Vagina (tissue), 2 donors: ENCODE measurements at regions not wholly inside any gene's neighbourhood (a gene's known extent, or its start where the extent isn't known, plus 50 kb on each side); places are given as distances from the start of the nearest gene placed in this dataset.

Experiments used
- DNase-seq, 2 donors: peaks; one replicate each; pipeline ENCODE4 v3.0.0-alpha.2; 2017; ENCODE audit errors: extremely low spot score in 2 of 2
- H3K27ac ChIP-seq: fragments of 200-600 bp; sonication (generic); one replicate; pipeline ENCODE4 v1.5.1; 2019
- H3K27me3 ChIP-seq: fragments of 200-600 bp; sonication (generic); one replicate; pipeline ENCODE4 v1.5.1; 2019
- H3K36me3 ChIP-seq, 2 donors: fragments of 200-600 bp; sonication (generic); one replicate each; pipeline ENCODE4 v1.5.1; 2017 to 2019
- H3K4me1 ChIP-seq: fragments of 200-600 bp; sonication (generic); one replicate; pipeline ENCODE4 v1.5.1; 2019
- H3K4me3 ChIP-seq, 2 donors: fragments of 200-600 bp; sonication (generic); 1 replicate in 1 of 2; 2 replicates in 1 of 2; pipeline ENCODE4 v1.5.1; 2016 to 2019
- H3K9me3 ChIP-seq: fragments of 200-600 bp; sonication (generic); one replicate; pipeline ENCODE4 v1.5.1; 2019
- CTCF ChIP-seq, 3 experiments: fragments of 450-650 bp in 2 of 3; fragments of 200-600 bp in 1 of 3; sonication (generic) in 1 of 3; IDR thresholded peaks; one replicate each; pipeline ENCODE4 v1.5.1; 2017 to 2019; ENCODE audit warnings: antibody characterized with exemption in 3 of 3, mild to moderate bottlenecking in 2 of 3, moderate library complexity in 2 of 3
- POLR2A ChIP-seq, 2 donors: fragments of 450-650 bp; IDR thresholded peaks; one replicate each; pipeline ENCODE4 v1.6.1; 2017; ENCODE audit warnings: antibody characterized with exemption in 2 of 2, mild to moderate bottlenecking in 2 of 2, moderate library complexity in 2 of 2
- POLR2AphosphoS5 ChIP-seq, 2 donors: sonication (generic); formaldehyde crosslinking; IDR thresholded peaks; one replicate each; pipeline ENCODE4 v1.9.0; 2017; ENCODE audit warnings: antibody characterized with exemption in 2 of 2, mild to moderate bottlenecking in 2 of 2, low read depth in 1 of 2; ENCODE audit not compliant: insufficient read depth in 1 of 2
- intact Hi-C: fragments of 100-400 bp; cut with DNase I; formaldehyde crosslinking; loops from one replicate; pipeline ENCODE4 v1.15.1; 2023

GRCh38 chr7:125046767-125047166 lies 117.1 kb upstream of the POT1 start:
- TF ChIP-seq CTCF (IDR thresholded peaks at IDR 0.05) (no peak), POLR2A (IDR thresholded peaks at IDR 0.05) (no peak), POLR2AphosphoS5 (IDR thresholded peaks at IDR 0.05; ENCODE audit: insufficient read depth in 1 of 2, low read depth in 1 of 2) (no peak)
- H3K27ac ChIP-seq = no peak overlapping the region
- no peak for DNase-seq
- intact Hi-C loops = no loop called here
- H3K27me3 ChIP-seq = no peaks in the 10 kb centered on the region
- no peaks in the 10 kb centered on the region for H3K9me3 ChIP-seq
- H3K36me3 ChIP-seq = no peaks in the 10 kb centered on the region
- no peaks in the 10 kb centered on the region for H3K4me1 ChIP-seq
- H3K4me3 ChIP-seq = no peak overlapping the region

- Histone ChIP-seq H3K4me3 (no peak overlapping the region), H3K27ac (no peak overlapping the region), H3K27me3 (no peaks in the 10 kb centered on the region), H3K36me3 (no peaks in the 10 kb centered on the region), H3K4me1 (no peaks in the 10 kb centered on the region), H3K9me3 (no peaks in the 10 kb centered on the region)
- TF ChIP-seq CTCF (IDR thresholded peaks at IDR 0.05) = no peak
- no peak for DNase-seq
- intact Hi-C loops = no loop called here
Measured at GRCh38 chr7:125033506-125033905, 103.9 kb upstream of the POT1 start.

DNA sequence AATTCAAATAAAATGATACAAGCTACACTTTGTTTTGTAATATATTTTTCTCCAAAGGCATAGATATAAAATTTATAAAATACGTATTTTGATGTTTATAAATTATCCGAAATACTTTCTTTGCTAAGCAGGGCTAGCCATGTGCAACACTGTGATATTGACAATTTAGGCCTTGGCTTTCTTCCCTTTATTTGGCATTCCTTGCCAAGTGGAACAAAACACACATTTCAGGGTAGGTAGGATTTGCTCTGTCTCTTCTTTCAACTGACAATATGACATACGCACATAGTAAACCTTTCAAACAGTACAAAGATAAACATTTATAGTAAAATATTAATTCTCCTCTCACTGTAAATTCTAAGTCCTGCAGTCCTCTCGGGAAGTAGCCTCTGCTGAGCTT lies 103.3 kb upstream of the POT1 start:
- H3K27ac ChIP-seq = no peak overlapping the region
- H3K4me1 ChIP-seq = no peaks in the 10 kb centered on the region
- no peak for TF ChIP-seq CTCF (IDR thresholded peaks at IDR 0.05)
- TF ChIP-seq POLR2AphosphoS5 (IDR thresholded peaks at IDR 0.05; ENCODE audit: insufficient read depth in 1 of 2, low read depth in 1 of 2) = no peak
- TF ChIP-seq POLR2A (IDR thresholded peaks at IDR 0.05) = no peak
- intact Hi-C loops = no loop called here
- no peak for DNase-seq
- no peaks in the 10 kb centered on the region for H3K27me3 ChIP-seq
- no peaks in the 10 kb centered on the region for H3K36me3 ChIP-seq
- H3K4me3 ChIP-seq = no peak overlapping the region
- H3K9me3 ChIP-seq = no peaks in the 10 kb centered on the region

DNA sequence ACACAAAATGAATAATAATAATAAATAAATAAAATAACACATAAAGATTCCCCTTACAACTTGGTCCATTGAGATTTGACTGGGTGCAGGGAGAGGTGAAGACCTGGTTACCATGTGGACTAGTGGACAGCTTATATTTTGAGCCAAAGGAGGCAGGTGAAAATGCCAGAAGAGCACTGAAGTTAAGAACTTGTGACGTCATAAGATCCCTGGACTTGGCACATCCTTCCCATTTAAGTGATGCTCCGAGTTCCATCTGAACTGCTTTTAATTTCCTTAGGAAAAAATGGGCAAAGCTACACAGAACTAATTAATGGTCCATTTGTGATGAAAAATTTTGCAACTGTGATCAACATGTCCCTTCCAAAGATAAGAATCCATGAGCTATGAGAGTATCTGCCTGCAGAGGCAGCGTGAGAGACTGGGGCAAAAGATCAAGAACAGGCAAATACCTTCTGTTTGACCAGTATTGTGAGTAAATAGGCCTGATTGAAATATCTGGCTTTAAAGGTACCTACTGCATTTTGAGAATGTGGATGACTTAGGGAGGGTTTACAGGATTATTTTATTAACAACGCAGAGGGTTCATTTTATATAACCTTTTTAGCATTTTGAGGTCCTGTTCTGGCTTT lies 101.2 kb upstream of the POT1 start:
- no peaks in the 10 kb centered on the region for H3K27me3 ChIP-seq
- no peak overlapping the region for H3K4me3 ChIP-seq
- TF ChIP-seq POLR2AphosphoS5 (IDR thresholded peaks at IDR 0.05; ENCODE audit: insufficient read depth in 1 of 2, low read depth in 1 of 2) (no peak), CTCF (IDR thresholded peaks at IDR 0.05) (no peak), POLR2A (IDR thresholded peaks at IDR 0.05) (no peak)
- no peaks in the 10 kb centered on the region for H3K4me1 ChIP-seq
- no peaks in the 10 kb centered on the region for H3K9me3 ChIP-seq
- H3K36me3 ChIP-seq = no peaks in the 10 kb centered on the region
- intact Hi-C loops = no loop called here
- H3K27ac ChIP-seq = no peak overlapping the region
- no peak for DNase-seq

DNA sequence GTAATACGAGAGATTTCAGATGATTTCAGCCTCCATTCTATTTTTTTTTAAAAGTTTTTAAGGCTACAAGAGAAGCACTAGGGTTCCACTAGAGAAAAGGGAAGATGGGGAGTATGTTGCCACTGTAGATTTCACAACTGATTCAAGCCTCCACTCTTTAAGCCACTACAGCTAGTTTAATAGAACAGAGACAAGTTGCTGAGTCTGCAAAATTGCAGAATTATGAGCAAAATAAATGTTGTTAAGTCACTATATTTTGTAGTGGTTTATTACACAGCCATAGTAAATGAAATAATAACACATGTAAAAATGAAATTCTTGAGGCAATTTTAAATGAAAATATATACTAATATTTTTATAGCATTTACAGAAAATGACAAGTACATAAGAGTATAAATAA lies 96.0 kb upstream of the POT1 start:
- no peaks in the 10 kb centered on the region for H3K9me3 ChIP-seq
- TF ChIP-seq POLR2AphosphoS5 (IDR thresholded peaks at IDR 0.05; ENCODE audit: insufficient read depth in 1 of 2, low read depth in 1 of 2) = no peak
- no peak for TF ChIP-seq POLR2A (IDR thresholded peaks at IDR 0.05)
- no peak for TF ChIP-seq CTCF (IDR thresholded peaks at IDR 0.05)
- H3K27me3 ChIP-seq = no peaks in the 10 kb centered on the region
- no peak overlapping the region for H3K4me3 ChIP-seq
- H3K27ac ChIP-seq = no peak overlapping the region
- H3K4me1 ChIP-seq = no peaks in the 10 kb centered on the region
- H3K36me3 ChIP-seq = no peaks in the 10 kb centered on the region
- DNase-seq = no peak
- intact Hi-C loops = no loop called here
